Motor neuron (in vitro differentiated cells): ENCODE measurements at regions not wholly inside any gene's neighbourhood (a gene's known extent, or its start where the extent isn't known, plus 50 kb on each side); places are given as distances from the start of the nearest gene placed in this dataset.
"Not testable (repeated sequence)": the region's sequence is repeated elsewhere in the genome, so short reads cannot be mapped to it uniquely, and the experiment has no call there.

Experiments
- ATAC-seq, 8 experiments: fragments of 200-7000 bp; cut with Tn5 transposase; replicated peaks in 6 of 8; 2 replicates each; pipeline ENCODE4 v1.8.0; 2021; ENCODE audit warnings: mild to moderate bottlenecking in 8 of 8, moderate library complexity in 8 of 8
- H3K27ac ChIP-seq, 2 donors: fragments of 250-450 bp; sonication (Bioruptor Pico); 2 replicates each; pipeline ENCODE4 v1.9.0; 2021; ENCODE audit warnings: antibody characterized with exemption in 2 of 2, mild to moderate bottlenecking in 2 of 2, moderate library complexity in 1 of 2
- H3K4me1 ChIP-seq, 2 donors: fragments of 250-450 bp; sonication (Bioruptor Pico); replicated peaks in 1 of 2; 2 replicates each; pipeline ENCODE4 v1.6.1; 2021; ENCODE audit warnings: antibody characterized with exemption in 2 of 2, mild to moderate bottlenecking in 2 of 2, moderate library complexity in 1 of 2
- H3K4me3 ChIP-seq, 5 donors: fragments of 250-450 bp; sonication (Bioruptor Pico); 2 replicates each; pipeline ENCODE4 v1.9.0; 2021; ENCODE audit warnings: antibody characterized with exemption in 5 of 5, mild to moderate bottlenecking in 5 of 5, moderate library complexity in 4 of 5
- WGBS, 10 experiments: fragments of 450-650 bp; shearing (Covaris generic); methylation state at CpG; one replicate each; pipeline ENCODE4 v1.0.0; 2022; 5-methylcytosine and 5-hydroxymethylcytosine counted together
- in situ Hi-C, 9 experiments: fragments of 400-800 bp; cut with MboI; loops; one replicate each; pipeline ENCODE4 v1.15.0; 2021; ENCODE audit warnings: low sequenced_read_pairs in 9 of 9, low pct_unique_long_range_greater_than_20kb in 2 of 9; ENCODE audit not compliant: unreplicated experiment in 9 of 9

GRCh38 chr9:72471096-72471495 is 50.3 kb upstream of the TMC1 start:
- 58 to 100% (median 89%) methylated on average over 1 to 2 of the region's 2 CpGs; no CpG with 5 or more reads in 1 of the 10 experiments for WGBS, 10 experiments
- in situ Hi-C loops: no loop called here
- Histone ChIP-seq H3K4me3 (no peak overlapping the region), H3K4me1 (no peaks in the 10 kb centered on the region), H3K27ac (no peak overlapping the region)
- ATAC-seq: no peak

- no peak for ATAC-seq
- Histone ChIP-seq H3K27ac (no peak overlapping the region), H3K4me1 (peaks cover 3 to 14% of the 10 kb centered on the region in 2 donors), H3K4me3 (no peak overlapping the region)
- in situ Hi-C loops: no loop called here
- 83 to 100% (median 94%) methylated on average over 1 to 7 of the region's 8 CpGs for WGBS, 10 experiments
Observed at GRCh38 chr9:72467766-72468738, 53.4 kb upstream of the TMC1 start.

GRCh38 chr9:72465593-72465984 is 55.8 kb upstream of the TMC1 start:
- in situ Hi-C loops: no loop called here
- no peak overlapping the region for H3K27ac ChIP-seq
- no peak overlapping the region for H3K4me3 ChIP-seq
- H3K4me1 ChIP-seq: peaks cover 7 to 20% of the 10 kb centered on the region in 2 donors
- ATAC-seq: peak in 3 of 8 experiments; percentile 27 to 50 (median 38)
- 0 to 100% (median 85%) methylated on average over 1 to 3 of the region's 3 CpGs for WGBS, 10 experiments

GRCh38 chr9:72464857-72465592 is 56.4 kb upstream of the TMC1 start:
- H3K4me1 ChIP-seq: peaks cover 12 to 23% of the 10 kb centered on the region in 2 donors
- H3K27ac ChIP-seq: no peak overlapping the region
- no peak overlapping the region for H3K4me3 ChIP-seq
- in situ Hi-C loops: no loop called here
- WGBS, 10 experiments: 11 to 94% (median 86%) methylated on average over 4 to 9 of the region's 9 CpGs
- ATAC-seq: peak in 3 of 8 experiments; percentile 84 to 94 (median 86)

- in situ Hi-C loops: no loop called here
- Histone ChIP-seq H3K27ac (no peak overlapping the region), H3K4me3 (no peak overlapping the region), H3K4me1 (peaks cover 15 to 23% of the 10 kb centered on the region in 2 donors)
- 47 to 100% (median 92%) methylated on average over 1 to 2 of the region's 2 CpGs; no CpG with 5 or more reads in 1 of the 10 experiments for WGBS, 10 experiments
- ATAC-seq: no peak
Observed at GRCh38 chr9:72462340-72462739, 59.1 kb upstream of the TMC1 start.

GRCh38 chr9:72460342-72461312 is 60.8 kb upstream of the TMC1 start:
- 50 to 90% (median 67%) methylated on average over 2 to 7 of the region's 7 CpGs for WGBS, 10 experiments
- Histone ChIP-seq H3K4me1 (peaks cover 17 to 25% of the 10 kb centered on the region in 2 donors), H3K4me3 (no peak overlapping the region), H3K27ac (no peak overlapping the region)
- no peak for ATAC-seq
- in situ Hi-C loops: no loop called here

- H3K4me1 ChIP-seq: peaks cover 24 to 27% of the 10 kb centered on the region in 2 donors
- H3K27ac ChIP-seq: no peak overlapping the region
- ATAC-seq: no peak
- H3K4me3 ChIP-seq: no peak overlapping the region
- 40 to 100% (median 80%) methylated on average over 1 of the region's 1 CpG; no CpG with 5 or more reads in 5 of the 10 experiments for WGBS, 10 experiments
- in situ Hi-C loops: no loop called here
Observed at GRCh38 chr9:72459308-72459707, 62.1 kb upstream of the TMC1 start.

GRCh38 chr9:72458153-72458552 is 63.3 kb upstream of the TMC1 start:
- ATAC-seq: no peak
- Histone ChIP-seq H3K4me1 (peaks cover 21 to 27% of the 10 kb centered on the region in 2 donors), H3K27ac (no peak overlapping the region), H3K4me3 (no peak overlapping the region)
- in situ Hi-C loops: no loop called here

GRCh38 chr9:72457366-72457765 is 64.0 kb upstream of the TMC1 start:
- peaks cover 21 to 27% of the 10 kb centered on the region in 2 donors for H3K4me1 ChIP-seq
- no peak for ATAC-seq
- 31 to 100% (median 90%) methylated on average over 1 to 2 of the region's 2 CpGs; no CpG with 5 or more reads in 1 of the 10 experiments for WGBS, 10 experiments
- H3K27ac ChIP-seq: no peak overlapping the region
- H3K4me3 ChIP-seq: no peak overlapping the region
- in situ Hi-C loops: no loop called here

GRCh38 chr9:72454871-72455491 is 66.4 kb upstream of the TMC1 start:
- Histone ChIP-seq H3K27ac (peak overlapping the region; percentile 54 to 68), H3K4me3 (no peak overlapping the region), H3K4me1 (peaks cover 12 to 18% of the 10 kb centered on the region in 2 donors)
- WGBS, 10 experiments: 0 to 100% (median 38%) methylated on average over 1 to 2 of the region's 2 CpGs; no CpG with 5 or more reads in 1 of the 10 experiments
- ATAC-seq: peak in 5 of 8 experiments; percentile 89 to 93 (median 92)
- in situ Hi-C loops: no loop called here

GRCh38 chr9:72453797-72454196 is 67.6 kb upstream of the TMC1 start:
- Histone ChIP-seq H3K27ac (no peak overlapping the region), H3K4me3 (no peak overlapping the region), H3K4me1 (peaks cover 9 to 18% of the 10 kb centered on the region in 2 donors)
- ATAC-seq: no peak
- in situ Hi-C loops: no loop called here
- 76 to 100% (median 84%) methylated on average over 2 to 3 of the region's 3 CpGs; no CpG with 5 or more reads in 1 of the 10 experiments for WGBS, 10 experiments

GRCh38 chr9:72446241-72446640 is 75.2 kb upstream of the TMC1 start:
- H3K27ac ChIP-seq, ATAC-seq, H3K4me3 ChIP-seq, in situ Hi-C loops: not testable (repeated sequence)
- peaks cover 8 to 11% of the 10 kb centered on the region in 2 donors for H3K4me1 ChIP-seq
- 60 to 100% (median 95%) methylated on average over 2 to 4 of the region's 5 CpGs; no CpG with 5 or more reads in 1 of the 10 experiments for WGBS, 10 experiments
